Stomach (tissue), 4 donors: ENCODE measurements at regions not wholly inside any gene's neighbourhood (a gene's known extent, or its start where the extent isn't known, plus 50 kb on each side); places are given as distances from the start of the nearest gene placed in this dataset.

ENCODE experiments used
- CTCF ChIP-seq, 7 experiments: fragments of 450-650 bp in 4 of 7; fragments of 200-600 bp in 3 of 7; sonication (generic) in 3 of 7; IDR thresholded peaks; one replicate each; pipeline ENCODE4 v1.5.1; 2016 to 2019; ENCODE audit warnings: antibody characterized with exemption in 7 of 7, control low read depth in 2 of 7, mild to moderate bottlenecking in 1 of 7
- EP300 ChIP-seq: sonication (generic); formaldehyde crosslinking; IDR thresholded peaks from one replicate; pipeline ENCODE4 v1.6.1; 2017; ENCODE audit warnings: antibody characterized with exemption
- POLR2A ChIP-seq, 4 donors: fragments of 450-650 bp; IDR thresholded peaks; one replicate each; pipeline ENCODE4 v1.6.1; 2016; ENCODE audit warnings: antibody characterized with exemption in 4 of 4, control low read depth in 2 of 4, mild to moderate bottlenecking in 1 of 4, moderate library complexity in 1 of 4

GRCh38 chr1:181163662-181164061 lies 75.2 kb downstream of the IER5 start:
- TF ChIP-seq CTCF (IDR thresholded peaks at IDR 0.05) = no peak
- no peak for TF ChIP-seq POLR2A (IDR thresholded peaks at IDR 0.05)
- no peak for TF ChIP-seq EP300
